Astrocyte of the spinal cord (primary cell): ENCODE measurements at regions not wholly inside any gene's neighbourhood (a gene's known extent, or its start where the extent isn't known, plus 50 kb on each side); places are given as distances from the start of the nearest gene placed in this dataset.

Experiments
- DNase-seq: peaks from one replicate; pipeline ENCODE4 v3.0.0; 2011; ENCODE audit warnings: low read depth, low spot score
- H3K4me3 ChIP-seq: 2 replicates; pipeline ENCODE4 v1.5.1; 2011; ENCODE audit warnings: low read depth, mild to moderate bottlenecking, low read length, moderate library complexity
- CTCF ChIP-seq: IDR thresholded peaks from 2 replicates; pipeline ENCODE4 v1.5.1; 2012; ENCODE audit warnings: low read depth, mild to moderate bottlenecking, low read length, inconsistent platforms
- in situ Hi-C: cut with HindIII; loops from 2 replicates; pipeline ENCODE4 v1.10.0; 2017; ENCODE audit warnings: low sequenced_read_pairs

GRCh38 chr4:133084421-133084820, 64.7 kb upstream of the PCDH10 start:
- no peak overlapping the region for H3K4me3 ChIP-seq
- in situ Hi-C loops: no loop called here
- no peak for DNase-seq
- TF ChIP-seq CTCF: no peak

- DNase-seq: peak; percentile 62
- TF ChIP-seq CTCF: no peak
- in situ Hi-C loops: no loop called here
- H3K4me3 ChIP-seq: no peak overlapping the region
Observed at GRCh38 chr4:133095591-133095990, 53.5 kb upstream of the PCDH10 start.

GRCh38 chr4:133096972-133097371, 52.1 kb upstream of the PCDH10 start:
- TF ChIP-seq CTCF: no peak
- in situ Hi-C loops: no loop called here
- DNase-seq: no peak
- no peak overlapping the region for H3K4me3 ChIP-seq
